SHP77 treated with DMSO at 0.1 percent for 48 hours (cell line): ENCODE measurements at regions not wholly inside any gene's neighbourhood (a gene's known extent, or its start where the extent isn't known, plus 50 kb on each side); places are given as distances from the start of the nearest gene placed in this dataset.

Experiments used
- DNase-seq: peaks from one replicate; lab custom pipeline; 2025; lab: John Stamatoyannopoulos, UW

DNA sequence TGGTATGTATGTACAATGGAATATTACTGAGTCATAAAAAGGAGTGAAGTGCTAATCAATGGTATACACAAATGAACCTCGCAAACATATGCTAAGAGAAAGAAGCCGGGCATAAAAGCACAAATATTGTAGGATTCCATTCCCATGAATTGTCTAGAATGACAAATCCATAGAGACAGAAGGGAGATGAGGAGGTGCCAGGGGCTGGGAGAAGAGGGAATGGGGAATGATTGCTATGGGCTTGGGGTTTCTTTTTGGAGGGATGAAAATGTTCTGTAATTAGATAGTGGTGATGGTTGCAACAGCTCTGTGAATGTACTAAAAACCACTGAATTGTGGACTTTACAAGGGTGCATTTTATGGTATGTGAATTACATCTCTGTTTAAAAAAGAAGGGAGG is 73.5 kb downstream of the GLI2 start:
- no peak for DNase-seq

DNA sequence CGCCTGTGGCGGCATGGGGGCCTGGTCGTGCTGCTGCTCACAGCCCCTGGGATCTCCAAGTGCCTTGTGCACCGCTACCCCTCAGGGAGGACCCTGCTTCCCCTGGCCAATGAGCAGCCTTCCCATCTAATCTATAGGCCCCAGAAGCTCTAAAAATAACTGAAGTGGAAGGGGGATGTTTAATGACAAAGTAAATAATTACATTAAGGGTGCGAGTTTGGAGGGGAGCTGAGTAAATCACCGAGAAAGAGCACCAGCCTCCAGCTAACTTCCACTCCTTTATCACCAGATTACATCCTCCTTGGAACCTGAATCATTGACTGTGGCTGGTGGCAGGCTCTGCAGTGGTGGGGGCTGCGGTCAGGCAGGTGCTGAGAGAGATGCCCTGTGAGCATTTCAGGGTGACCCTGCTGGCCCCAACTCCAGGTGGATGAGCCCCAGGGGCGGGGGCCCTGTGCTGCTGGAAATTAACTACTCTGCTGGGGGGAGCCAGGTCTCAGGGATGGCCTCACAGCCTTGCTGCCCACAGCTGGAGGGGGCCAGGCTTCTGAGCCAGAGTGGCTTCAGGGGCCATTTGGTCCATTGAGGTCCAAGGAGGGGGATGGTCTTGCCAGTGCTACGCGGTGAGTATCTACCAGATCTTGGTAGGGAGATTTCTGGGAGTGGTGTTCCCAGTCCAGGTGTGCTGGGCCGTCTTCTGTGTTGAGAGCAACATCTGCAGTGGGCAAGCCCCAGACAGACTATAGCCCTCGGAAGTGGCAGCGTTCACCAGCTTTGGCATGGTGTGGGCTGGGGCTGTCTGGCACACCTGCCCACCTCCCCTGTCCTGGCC is 74.2 kb downstream of the GLI2 start:
- no peak for DNase-seq

DNA sequence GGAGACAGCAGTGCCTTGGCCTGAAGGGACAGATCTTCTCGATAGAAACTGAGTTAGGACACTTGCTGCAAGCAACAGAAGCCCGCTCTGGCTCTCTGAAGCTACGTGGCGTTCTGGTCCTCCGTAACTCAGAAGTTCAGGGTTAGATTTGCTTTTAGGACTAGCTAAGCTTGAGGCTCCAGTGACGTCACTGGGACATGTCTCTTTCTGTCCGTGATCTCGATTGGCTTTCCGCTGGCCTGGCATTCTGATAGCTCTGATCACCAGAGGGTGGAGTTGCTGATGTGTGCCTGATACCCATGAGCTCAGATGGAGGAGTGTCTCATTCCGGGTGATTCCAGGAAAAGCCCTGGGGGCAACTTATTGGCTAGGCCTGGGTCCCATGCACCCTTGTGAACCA is 75.0 kb downstream of the GLI2 start:
- DNase-seq, result no peak

DNA sequence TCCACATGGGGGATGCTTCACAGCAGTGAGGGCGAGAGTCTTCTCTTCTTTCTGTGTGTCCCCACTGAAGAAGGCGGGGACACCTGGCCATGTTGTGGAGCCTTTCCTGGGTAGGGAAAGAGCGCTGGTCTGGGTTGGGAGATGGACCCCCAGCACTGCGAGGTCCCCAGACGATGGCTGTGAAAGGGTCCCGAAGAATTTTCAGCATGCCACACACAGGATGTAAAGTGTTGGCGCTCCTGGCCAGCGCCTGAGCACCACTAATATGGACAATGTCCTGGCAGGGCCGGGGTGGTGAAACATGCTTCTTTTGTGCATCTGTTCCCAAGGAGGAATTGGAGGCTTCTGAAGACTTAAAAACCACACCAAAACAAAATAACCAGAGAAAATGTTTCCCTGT is 77.2 kb downstream of the GLI2 start:
- no peak for DNase-seq

DNA sequence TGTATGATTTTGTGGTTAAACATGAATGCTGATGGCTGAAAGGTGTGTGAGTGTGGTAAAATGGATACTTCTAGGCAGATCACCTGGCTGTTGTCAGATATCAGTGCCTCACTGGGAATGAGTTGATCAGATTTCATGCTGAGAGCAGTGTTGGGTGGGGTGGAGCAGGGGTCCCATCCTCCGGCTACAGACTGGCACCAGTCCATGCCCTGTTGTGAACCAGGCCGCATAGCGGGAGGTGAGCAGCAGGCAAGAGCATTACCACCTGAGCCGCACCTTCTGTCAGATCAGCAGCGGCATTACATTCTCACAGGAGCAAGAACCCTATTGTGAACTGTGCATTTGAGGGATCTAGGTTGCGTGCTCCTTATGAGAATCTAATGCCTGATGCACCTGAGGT is 78.7 kb downstream of the GLI2 start:
- DNase-seq, result no peak

DNA sequence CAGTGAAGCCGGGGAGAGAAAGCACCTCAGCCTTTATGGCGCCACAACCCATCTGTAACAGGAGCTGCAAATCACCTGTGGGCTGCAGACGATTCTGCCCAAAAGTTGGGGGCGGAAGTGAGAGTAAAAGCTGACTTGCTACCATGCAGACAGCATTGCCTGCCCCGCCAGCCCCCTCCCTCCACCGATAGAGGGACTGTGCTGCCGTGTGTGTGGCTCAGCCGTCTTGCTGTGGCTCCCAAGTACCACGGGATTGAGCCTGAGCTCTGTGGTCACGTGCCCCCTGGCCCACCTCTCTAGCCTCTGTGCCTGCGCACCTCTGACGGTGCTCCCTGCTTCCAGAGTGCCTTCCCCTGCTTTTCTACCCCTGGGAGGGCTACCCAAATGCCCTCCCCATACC is 79.6 kb downstream of the GLI2 start:
- no peak for DNase-seq

DNA sequence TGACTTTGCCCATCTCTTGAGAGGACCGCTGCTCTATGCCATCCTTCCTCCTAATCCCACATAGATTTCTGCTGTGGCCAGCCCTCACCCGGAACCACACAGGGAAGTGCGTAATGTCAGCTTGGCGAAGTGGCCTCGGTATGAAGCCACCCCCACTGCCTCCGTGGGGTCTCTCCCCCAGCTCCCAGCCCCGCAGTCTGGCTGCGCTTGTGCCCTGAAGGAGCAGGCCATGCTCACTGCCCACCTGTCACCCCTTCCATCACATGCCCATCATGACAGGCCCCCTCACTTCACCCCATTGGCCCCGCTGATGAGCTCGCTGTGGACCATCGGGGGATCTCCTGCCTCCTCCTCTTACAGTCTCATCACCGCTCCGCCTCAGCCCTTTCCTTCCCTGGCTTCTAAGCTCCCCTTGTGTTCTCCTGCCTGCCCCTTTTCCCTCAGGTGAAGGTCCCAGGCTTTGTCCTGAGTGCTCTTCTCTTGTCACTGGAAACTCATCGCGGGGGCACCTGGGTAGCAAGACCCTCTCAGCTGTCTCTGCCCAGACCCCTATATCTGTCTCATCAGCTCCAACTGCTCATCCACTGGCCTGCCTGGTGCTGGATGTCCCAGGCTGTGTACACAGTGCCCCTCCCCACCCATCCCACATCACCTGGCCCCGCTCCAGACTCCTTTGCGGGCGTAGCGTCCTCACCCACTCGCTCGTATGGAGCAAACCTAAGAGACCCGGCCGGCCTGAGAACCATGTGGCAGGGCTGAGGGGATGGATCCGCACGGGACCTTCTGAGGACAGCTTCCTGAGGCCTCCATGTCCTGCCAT is 81.7 kb downstream of the GLI2 start:
- DNase-seq, result no peak

DNA sequence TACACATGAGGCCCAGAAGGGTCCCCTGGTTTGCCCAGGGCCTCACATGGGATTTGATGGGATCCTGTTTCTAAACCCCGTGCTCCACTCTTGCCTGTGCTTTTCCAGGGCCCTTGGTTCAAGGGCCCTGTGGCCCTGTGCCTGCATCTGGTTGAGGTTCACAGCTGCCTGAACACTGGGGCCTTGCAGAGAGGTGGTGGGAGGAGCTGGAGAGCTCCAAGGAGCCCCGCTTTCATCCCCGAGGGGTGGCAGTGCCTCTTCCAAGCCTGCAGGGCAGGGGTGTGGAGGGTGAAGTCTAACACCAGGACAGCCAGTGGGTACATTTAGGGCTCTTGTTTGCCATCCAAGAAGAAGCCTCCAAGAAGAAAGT is 82.3 kb downstream of the GLI2 start:
- no peak for DNase-seq

DNA sequence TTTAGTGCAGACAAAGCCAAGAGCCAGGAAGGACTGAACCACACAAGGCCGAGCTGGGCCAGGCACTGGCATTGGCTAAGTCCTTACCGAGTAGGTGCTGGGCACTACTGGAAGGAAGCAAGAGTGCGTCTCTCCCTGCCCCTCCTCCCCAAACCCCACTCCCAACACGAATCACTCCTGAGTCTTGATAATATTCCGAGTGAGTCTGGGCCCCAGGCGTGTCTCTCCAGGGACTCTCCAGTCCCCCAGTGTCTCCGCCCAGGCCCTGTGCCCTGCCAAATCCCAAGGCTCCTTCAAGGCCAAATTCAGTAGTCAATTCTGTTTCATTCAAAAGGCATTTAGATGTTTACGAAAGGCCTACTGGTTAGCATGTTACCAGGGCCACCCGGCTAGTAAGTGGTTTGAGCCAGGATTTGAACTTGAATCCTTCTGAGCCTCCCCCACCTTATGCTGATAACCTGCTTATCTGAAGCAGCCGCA is 82.8 kb downstream of the GLI2 start:
- no peak for DNase-seq

DNA sequence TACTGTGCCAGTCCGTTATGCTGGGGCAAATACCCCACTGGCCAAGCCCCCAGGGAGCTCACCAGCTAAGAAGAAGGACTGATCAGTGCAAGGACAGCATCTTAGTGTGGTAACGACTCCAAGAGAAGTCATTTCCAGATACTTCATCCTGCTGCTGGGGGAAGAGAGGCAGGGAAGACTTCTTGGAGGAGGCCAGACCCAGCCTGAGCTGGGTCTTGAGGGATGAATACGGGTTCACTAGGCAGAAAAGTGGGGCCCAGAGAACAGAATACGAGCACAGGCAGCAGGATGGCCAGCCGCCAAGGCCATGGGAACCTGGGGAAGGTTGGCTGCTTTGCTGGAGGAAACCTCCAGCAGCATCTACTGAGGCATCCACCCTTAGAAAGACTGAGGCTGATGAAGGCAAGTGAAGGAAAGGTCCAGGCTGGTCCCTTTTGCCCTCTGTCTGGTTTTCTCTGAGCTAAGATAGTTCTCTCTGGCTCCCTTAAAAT is 84.1 kb downstream of the GLI2 start:
- DNase-seq, result no peak

DNA sequence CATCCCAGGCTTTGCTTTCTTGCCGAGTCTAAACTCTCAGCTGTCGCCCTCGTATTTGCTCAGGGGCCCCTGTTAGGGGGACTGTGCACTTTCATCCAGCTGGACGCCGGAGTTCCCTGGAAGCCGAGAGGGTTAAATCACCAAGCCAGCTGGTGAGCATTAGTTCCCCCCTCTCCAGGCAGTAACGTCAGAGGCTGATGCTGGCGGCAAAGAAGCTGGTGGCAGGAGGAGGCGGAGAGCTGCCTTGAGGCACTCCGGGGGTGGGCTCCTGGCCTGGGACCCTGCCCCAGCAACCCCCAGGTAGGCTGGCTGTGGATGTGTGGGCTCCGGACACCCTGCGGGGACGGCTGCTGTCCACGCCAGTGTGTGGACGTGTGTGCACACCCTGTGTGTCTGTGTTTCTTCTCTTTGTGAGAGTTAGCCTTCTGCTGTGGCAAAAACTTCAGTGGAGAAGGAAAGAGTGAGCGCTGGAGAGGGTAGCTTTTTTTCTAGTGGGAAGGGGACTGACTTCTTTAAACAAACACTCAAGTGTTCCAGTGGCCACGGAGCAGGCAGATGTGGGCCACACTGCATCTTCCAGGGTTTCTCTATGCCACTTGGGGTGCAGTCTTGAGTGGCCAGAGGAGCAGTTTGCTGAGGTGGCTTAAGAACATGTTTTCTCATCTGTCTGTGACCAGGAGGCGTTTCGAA is 84.7 kb downstream of the GLI2 start:
- no peak for DNase-seq

DNA sequence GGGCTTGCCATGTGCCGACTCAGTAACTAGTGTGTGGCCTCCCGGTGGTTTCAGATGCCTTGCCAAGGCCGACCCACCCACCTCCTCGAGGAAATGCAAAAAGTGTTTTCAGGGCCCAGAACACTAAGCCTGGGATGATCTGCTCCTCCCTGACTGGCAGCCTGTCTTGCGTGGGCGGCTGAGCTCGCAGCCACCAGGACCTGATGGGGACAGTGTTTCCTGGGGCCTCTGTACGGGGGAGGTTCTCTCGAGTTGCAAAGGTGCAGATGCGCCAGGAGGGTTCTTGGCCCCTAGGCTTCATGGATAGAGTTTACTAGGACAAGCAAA is 85.2 kb downstream of the GLI2 start:
- DNase-seq, result no peak

DNA sequence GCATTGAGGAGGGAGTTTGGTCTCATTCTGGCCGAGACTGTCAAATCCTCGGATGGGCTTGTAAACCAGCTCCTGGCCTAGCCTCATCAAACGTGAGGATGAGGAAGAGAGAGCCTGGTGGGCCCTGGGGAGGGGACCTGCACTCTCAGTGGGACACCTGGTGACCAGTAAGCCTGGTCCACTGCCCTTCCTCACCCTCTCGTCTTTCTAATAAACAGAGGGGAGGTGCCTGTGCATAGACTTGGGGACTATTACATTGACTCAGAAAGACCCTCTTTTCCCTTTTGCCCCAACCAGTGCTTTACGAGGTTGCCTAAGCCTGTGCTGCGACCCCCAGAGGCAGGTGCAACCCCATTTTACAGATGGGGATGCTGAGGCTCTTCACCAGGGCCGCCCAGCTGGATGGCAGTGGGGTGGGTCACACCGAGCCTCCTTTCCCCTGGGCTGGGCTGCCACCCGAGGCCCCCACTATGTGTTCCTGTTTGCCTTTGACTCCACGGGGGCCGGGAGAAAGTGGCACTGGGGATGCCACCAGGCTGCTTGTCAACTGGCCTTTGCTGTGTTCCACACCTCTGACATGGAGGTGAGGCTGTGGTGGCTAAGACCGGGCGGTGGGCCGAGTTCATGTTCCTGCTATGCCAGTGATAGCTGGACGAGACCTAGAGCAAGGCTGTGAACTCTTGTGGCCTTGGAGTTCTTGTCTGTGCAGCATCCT is 85.9 kb downstream of the GLI2 start:
- no peak for DNase-seq

DNA sequence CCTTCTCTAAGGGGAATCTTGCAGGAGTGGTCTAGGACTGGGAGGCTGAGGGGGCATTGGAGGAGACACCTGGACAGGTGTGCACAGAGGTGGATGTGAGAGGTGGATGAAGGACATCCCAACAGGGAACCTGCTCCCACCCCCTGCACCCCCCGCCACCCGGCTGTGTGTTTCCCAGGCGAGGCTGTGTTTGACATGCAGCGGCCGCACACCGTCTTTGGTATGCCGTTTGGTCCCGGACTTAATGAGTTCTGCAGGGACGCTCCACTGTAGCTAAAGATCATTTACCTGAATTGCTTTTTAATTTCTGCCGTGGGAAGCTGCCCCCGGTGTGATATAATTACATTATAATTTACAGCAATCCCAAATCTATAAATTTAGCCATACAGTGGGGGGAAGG is 87.3 kb downstream of the GLI2 start:
- no peak for DNase-seq

DNA sequence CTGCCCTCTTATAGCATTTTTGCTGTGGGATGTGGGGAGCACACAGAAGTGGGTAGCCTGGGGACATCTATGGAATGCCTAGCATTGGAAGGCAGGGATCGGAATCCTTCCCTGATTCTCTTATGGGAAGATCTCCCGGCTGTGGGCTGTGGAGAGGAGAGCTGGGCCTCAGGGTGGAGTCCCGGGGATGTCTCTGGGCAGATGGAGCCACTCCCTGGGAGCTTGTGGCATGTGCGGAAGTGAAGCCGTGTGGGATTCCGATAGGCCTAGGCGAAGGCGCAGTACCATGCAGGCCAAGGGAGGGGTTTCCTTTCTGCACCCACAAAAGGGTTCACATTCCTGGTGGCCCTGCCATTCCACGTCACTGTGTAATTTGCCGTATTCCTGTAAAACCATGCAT is 87.9 kb downstream of the GLI2 start:
- DNase-seq, result no peak

DNA sequence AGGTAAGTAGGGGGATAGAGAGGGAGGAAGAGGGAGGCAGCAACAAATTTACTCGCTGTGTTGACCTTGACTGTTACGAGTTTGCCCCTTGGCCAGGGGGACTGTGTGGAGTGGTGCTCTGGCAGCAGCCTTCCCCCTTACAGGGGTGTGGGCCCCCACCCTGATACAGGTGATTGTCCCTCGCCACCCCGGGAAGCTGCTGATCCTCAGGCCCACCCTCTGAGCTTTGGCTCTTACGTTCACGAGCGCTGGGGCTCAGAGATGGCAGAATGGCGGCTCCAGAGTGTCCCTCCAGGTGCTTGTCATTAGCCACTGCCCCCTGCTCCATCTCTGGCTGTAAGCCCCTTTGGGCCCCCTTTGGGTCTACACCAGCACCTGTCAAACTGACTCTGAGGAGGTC is 88.6 kb downstream of the GLI2 start:
- DNase-seq, result no peak

DNA sequence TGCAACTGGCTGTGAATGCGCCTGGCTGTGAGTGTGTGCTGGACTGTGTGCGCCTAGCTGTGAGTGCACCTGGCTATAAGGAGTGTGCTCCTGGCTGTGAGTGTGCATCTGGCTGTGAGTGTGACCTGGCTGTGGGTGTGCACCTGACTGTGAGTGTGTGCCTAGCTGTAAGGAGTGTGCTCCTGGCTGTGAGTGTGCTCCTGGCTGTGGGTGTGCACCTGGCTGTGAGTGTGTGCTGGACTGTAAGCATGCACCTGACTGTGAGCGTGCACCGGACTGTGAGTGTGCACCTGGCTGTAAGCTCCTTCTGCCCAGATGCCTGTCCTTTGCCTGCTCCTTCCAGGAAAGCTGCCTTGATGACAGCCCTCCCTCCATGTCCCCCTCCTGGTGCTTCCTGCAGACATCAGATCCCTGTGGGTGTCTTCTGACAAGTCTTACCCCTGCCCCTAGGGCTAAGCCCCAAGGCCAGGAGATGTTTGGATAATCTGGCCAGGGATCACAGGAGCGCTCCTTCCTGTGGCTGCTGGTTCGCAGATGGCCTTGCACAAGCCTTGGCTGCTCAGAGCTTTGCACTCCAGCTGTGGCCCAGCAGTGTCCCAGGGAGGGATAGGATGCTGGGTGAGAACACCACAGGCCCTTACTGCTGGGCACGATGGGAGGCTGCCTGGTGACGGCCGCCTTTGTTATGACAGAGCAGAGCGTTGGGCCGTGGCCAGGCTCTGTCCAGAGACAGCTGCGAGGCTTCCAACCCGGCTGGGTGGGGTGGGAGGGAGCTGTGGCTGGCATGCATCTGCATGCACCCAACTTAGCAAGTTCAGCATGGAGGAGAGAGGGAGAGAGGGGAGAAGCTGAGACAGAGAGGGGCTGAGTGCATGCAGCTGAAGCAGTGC is 89.9 kb downstream of the GLI2 start:
- DNase-seq, result no peak

DNA sequence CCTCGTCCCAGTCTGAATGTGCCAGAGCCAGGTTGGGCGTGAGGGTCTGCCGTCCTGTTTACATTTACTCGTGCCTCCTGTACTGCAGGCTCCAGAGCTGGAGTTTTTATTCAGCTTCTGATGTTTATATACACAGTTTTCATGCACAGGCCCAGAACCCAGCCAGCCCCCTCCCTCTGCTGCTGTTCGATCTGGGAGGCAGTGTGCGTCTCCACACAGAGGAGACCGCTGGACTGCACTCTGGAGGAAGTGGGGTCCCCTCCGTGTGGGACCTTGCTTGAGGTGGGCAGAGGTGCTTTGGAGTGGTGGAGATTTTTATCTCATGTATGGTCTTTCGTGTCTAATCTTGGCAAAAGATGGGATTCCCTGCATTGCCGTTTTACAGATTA is 90.6 kb downstream of the GLI2 start:
- DNase-seq, result no peak

DNA sequence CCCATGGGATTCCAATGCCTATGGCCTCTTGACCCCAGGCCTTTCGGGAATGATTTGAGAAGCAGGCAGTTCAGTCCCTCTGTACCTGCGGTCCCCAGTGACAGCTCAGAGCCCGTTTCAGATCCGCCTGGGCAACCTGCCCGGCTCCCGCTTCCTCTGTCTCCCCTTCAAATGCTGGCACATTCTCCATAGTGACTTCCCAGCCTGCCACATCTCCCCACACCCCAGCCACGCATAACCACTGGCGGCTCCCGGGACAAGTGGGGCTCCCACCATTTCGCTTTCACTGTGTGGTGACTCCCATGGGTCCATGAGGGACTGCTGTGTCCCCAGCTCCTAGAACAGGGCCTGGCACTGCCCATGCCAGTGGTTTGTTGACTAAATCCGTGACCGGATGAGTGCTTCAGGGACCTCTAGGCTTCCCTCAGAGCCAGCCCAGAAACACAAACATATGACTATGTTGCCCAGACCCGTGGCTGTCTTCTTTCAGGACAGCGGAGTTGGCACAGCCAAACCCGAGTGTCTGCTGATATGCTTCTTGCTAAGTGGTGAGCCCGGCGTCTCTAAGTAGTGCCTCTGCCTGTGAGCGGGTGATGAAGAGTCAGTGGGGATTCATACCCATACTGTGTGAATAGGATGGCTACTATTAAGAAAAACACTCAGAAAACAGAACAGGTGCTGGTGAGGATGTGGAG is 91.2 kb downstream of the GLI2 start:
- DNase-seq, result no peak

DNA sequence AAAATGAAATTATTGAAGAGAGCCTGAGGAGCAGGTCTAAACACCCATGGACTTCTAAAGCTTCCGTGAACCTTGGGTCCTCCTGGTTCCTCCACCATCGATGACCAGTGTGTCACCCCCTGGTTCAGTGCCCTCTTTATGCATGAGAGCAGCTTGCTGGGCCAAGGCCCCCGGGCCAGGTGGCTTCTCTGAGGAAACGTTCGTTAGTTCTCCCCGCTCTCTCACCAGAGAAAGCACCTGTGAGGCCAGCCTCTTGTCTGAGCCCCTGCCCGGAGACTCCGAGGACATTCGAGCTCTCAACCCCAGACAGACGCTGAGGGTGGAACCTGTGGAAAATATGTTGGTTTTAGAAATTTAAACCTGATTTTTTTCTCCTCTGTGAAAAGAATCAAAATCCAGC is 92.4 kb downstream of the GLI2 start:
- DNase-seq, result no peak
